GM12892 (cell line): ENCODE measurements at regions not wholly inside any gene's neighbourhood (a gene's known extent, or its start where the extent isn't known, plus 50 kb on each side); places are given as distances from the start of the nearest gene placed in this dataset.

Source experiments
- POLR2A ChIP-seq: IDR thresholded peaks from 2 replicates; pipeline ENCODE4 v1.6.1; 2011; ENCODE audit warnings: low read depth, low read length, control low read depth
- POLR2AphosphoS5 ChIP-seq: IDR thresholded peaks from 2 replicates; pipeline ENCODE4 v1.6.1; 2011; ENCODE audit warnings: low read depth, low read length, control low read depth
- TAF1 ChIP-seq: IDR thresholded peaks from 2 replicates; pipeline ENCODE4 v1.6.1; 2011; ENCODE audit warnings: low read depth, mild to moderate bottlenecking, control low read depth, low read length, borderline replicate concordance

GRCh38 chr2:51595836-51596235, 563.9 kb upstream of the NRXN1 start:
- TF ChIP-seq POLR2AphosphoS5: no peak
- no peak for TF ChIP-seq POLR2A
- TF ChIP-seq TAF1: no peak
